ENCODE measurements at regions not wholly inside any gene's neighbourhood (a gene's known extent, or its start where the extent isn't known, plus 50 kb on each side); places are given as distances from the start of the nearest gene placed in this dataset.

- Mint-ChIP-seq H3K9me3 (peaks cover 5% of the 10 kb centered on the region), H3K36me3 (no peaks in the 10 kb centered on the region), H3K27me3 (peaks cover 4% of the 10 kb centered on the region), H3K27ac (no peak overlapping the region), H3K4me1 (ENCODE audit: unreplicated experiment) (peaks cover 9% of the 10 kb centered on the region), H3K4me3 (no peak overlapping the region)
- TF ChIP-seq, protein P1, sequence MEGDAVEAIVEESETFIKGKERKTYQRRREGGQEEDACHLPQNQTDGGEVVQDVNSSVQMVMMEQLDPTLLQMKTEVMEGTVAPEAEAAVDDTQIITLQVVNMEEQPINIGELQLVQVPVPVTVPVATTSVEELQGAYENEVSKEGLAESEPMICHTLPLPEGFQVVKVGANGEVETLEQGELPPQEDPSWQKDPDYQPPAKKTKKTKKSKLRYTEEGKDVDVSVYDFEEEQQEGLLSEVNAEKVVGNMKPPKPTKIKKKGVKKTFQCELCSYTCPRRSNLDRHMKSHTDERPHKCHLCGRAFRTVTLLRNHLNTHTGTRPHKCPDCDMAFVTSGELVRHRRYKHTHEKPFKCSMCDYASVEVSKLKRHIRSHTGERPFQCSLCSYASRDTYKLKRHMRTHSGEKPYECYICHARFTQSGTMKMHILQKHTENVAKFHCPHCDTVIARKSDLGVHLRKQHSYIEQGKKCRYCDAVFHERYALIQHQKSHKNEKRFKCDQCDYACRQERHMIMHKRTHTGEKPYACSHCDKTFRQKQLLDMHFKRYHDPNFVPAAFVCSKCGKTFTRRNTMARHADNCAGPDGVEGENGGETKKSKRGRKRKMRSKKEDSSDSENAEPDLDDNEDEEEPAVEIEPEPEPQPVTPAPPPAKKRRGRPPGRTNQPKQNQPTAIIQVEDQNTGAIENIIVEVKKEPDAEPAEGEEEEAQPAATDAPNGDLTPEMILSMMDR (conservative IDR thresholded peaks at IDR 0.05), result no peak
- no peak for DNase-seq (ENCODE audit: extremely low spot score, unreplicated experiment)
Measured at GRCh38 chr15:47959617-47960413, 161.0 kb upstream of the SLC24A5 start.

DNA sequence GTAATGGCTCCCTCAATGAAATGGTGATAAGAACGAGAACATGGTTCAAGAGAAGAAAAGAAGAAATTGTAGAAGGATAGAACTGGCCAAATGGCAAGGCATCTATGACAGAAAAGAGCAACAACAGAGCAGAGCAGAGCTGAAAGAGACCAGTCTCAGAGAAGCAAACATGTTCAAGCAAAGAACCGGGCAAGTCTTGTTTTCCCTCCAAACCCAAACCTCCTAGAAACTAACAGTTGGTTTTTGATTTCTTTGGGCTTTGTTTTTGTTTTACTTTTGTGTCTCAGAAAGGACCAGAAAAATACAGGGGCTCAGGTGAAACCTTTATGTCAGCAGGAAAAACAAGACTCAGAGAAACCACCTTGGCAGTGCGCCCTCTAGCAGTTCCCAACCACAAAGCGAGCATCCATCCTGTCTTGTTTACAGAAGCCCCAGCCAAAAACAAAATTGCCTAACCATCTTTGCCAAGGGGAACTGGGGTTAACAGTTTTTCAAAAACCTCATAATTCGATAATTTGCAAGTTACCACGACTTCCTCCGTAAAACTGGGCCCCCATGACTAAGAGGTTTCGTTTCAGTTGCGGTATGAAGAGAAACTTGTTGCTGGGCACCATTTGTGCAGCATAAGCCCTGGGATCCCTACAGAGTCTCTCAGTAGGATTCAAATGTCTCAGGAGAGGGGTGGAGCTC is 159.2 kb upstream of the SLC24A5 start:
- H3K27me3 Mint-ChIP-seq, result peaks cover 2% of the 10 kb centered on the region
- H3K4me3 Mint-ChIP-seq, result no peak overlapping the region
- DNase-seq (ENCODE audit: extremely low spot score, unreplicated experiment), result no peak
- H3K9me3 Mint-ChIP-seq, result peaks cover 5% of the 10 kb centered on the region
- no peaks in the 10 kb centered on the region for H3K36me3 Mint-ChIP-seq
- no peak overlapping the region for H3K27ac Mint-ChIP-seq
- H3K4me1 Mint-ChIP-seq (ENCODE audit: unreplicated experiment), result peaks cover 14% of the 10 kb centered on the region
- TF ChIP-seq, protein P1 (conservative IDR thresholded peaks at IDR 0.05), result no peak

DNA sequence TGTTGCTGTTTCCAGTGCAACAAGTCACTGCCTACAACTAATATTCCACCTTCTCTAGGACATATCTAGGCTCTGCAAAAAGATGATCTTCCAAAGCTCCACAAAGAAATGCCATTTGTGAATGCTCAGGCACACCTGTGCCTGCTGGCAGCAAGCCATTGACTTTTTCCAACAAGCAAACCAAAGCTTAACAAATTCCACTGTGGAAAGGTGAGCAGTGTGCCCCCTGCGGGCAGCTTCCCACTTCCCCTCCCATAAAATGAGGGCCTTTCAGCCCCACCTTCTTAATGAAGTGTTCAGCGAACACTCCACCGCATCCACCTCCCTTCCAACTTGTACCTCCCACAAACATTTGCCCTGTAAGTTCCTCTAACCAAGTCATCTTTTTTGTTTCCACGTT is 157.5 kb upstream of the SLC24A5 start:
- H3K4me1 Mint-ChIP-seq (ENCODE audit: unreplicated experiment), result peaks cover 14% of the 10 kb centered on the region
- no peak for DNase-seq (ENCODE audit: extremely low spot score, unreplicated experiment)
- peaks cover 5% of the 10 kb centered on the region for H3K9me3 Mint-ChIP-seq
- TF ChIP-seq, protein P1 (conservative IDR thresholded peaks at IDR 0.05), result no peak
- H3K36me3 Mint-ChIP-seq, result no peaks in the 10 kb centered on the region
- H3K27ac Mint-ChIP-seq, result no peak overlapping the region
- peaks cover 2% of the 10 kb centered on the region for H3K27me3 Mint-ChIP-seq
- H3K4me3 Mint-ChIP-seq, result no peak overlapping the region

- H3K9me3 Mint-ChIP-seq, result peaks cover 5% of the 10 kb centered on the region
- no peak overlapping the region for H3K4me3 Mint-ChIP-seq
- no peaks in the 10 kb centered on the region for H3K36me3 Mint-ChIP-seq
- no peak for DNase-seq (ENCODE audit: extremely low spot score, unreplicated experiment)
- H3K4me1 Mint-ChIP-seq (ENCODE audit: unreplicated experiment), result peaks cover 14% of the 10 kb centered on the region
- no peak overlapping the region for H3K27ac Mint-ChIP-seq
- H3K27me3 Mint-ChIP-seq, result peaks cover 2% of the 10 kb centered on the region
- TF ChIP-seq, protein P1 (conservative IDR thresholded peaks at IDR 0.05), result no peak
Measured at GRCh38 chr15:47964229-47964628, 156.6 kb upstream of the SLC24A5 start.

- H3K4me1 Mint-ChIP-seq (ENCODE audit: unreplicated experiment), result peaks cover 14% of the 10 kb centered on the region
- H3K4me3 Mint-ChIP-seq, result no peak overlapping the region
- H3K9me3 Mint-ChIP-seq, result peaks cover 5% of the 10 kb centered on the region
- H3K27ac Mint-ChIP-seq, result no peak overlapping the region
- no peak for DNase-seq (ENCODE audit: extremely low spot score, unreplicated experiment)
- no peaks in the 10 kb centered on the region for H3K36me3 Mint-ChIP-seq
- TF ChIP-seq, protein P1 (conservative IDR thresholded peaks at IDR 0.05), result no peak
- H3K27me3 Mint-ChIP-seq, result peaks cover 2% of the 10 kb centered on the region
Measured at GRCh38 chr15:47965297-47965696, 155.5 kb upstream of the SLC24A5 start.

Measured in type B pancreatic cell (in vitro differentiated cells).